ENCODE measurements at regions not wholly inside any gene's neighbourhood (a gene's known extent, or its start where the extent isn't known, plus 50 kb on each side); places are given as distances from the start of the nearest gene placed in this dataset.

GRCh38 chr12:107565551-107565950 is 120.0 kb upstream of the PWP1 start:
- DNase-seq: no peak

DNA sequence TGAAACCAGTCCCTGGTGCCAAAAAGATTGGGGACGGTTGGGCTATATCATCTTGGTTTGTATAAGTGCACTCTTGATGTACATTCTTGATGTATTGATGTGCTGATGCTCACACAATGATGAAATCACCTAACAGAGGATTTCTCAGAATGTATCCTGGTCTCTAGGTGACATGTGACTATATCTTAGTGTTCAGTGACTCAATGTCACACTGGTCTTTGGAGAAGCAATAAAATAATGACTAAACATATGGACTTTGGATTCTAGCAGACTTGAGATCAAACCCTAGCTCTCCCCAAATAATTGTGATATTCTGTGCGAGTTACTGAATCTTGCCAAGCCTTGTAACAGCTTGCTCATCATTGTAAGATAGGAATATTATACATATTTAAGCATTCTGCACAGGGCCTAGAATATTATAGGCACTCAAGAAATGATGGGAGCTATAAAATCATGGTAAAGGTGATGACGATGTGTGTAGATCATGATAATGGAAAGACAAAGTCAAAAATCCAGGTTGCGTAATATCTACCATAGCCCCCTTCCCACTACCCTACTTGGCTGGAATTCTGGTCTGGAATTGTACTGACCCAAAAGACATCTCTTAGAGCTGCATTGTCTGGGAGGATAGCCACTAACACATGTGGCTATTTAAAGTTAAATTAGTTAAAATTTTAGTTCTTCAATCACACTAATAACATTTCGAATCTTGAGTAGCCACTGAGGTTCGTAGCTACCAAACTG is 117.6 kb upstream of the PWP1 start:
- no peak for DNase-seq

GRCh38 chr12:107568718-107569117 is 116.9 kb upstream of the PWP1 start:
- DNase-seq: no peak

DNA sequence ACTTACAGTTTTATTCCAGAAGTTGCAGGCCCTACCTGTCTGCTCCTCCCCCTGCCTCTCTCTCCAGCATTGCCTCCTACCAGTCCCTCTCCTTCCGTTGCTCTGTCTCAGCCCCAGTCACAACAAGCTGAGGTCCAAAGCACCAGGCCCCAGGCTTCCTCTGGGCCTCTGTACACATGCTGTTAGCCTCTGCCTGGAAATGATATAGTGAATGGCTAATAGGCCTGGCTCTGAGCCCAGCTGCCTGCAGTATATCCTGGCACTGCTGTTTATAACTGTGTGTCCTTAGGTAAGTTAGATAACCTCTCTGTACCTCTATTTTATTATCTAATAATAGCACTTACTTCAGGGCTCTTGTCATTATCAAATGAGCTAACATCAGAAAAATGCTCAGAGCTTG is 114.9 kb upstream of the PWP1 start:
- peak; percentile 55 for DNase-seq

DNA sequence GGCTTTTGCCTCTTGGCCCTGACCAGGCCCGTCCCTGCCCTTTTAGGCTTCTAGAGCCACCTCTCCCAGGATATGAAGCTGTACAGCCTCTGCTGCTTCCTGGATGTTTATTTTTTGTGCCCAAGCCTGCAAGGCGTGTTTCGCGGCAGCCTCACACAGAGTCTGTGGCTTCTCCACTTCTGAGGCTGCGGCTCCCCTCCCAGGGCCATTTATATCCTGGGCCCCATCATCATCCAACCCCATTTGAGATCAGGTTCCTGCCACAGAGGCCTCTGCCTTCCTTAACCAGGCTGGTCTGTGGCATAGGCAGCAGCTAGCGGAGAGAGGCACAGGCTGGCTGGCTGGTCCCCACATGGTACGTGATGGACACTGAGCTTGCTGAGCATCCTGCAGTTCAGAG is 114.1 kb upstream of the PWP1 start:
- peak; percentile 64 for DNase-seq

DNA sequence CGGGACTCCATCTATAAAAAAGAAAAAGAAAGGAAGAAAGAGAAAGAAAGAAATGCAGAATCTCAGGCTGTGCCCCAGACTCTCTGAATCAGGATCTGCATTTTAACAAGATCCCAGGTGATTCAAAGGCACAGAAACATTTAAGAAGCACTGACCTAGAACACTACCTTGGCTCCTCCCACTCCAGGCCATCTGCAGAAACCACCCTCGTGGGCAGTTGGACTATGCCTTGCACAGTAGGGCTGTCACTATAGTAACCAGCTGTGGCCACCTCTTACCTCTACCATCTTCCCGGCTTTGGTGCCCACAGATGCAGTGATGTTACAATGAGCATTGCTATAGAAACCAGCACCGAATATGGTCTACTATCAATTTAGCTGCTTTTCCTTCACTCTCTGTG is 110.9 kb upstream of the PWP1 start:
- DNase-seq: no peak

DNA sequence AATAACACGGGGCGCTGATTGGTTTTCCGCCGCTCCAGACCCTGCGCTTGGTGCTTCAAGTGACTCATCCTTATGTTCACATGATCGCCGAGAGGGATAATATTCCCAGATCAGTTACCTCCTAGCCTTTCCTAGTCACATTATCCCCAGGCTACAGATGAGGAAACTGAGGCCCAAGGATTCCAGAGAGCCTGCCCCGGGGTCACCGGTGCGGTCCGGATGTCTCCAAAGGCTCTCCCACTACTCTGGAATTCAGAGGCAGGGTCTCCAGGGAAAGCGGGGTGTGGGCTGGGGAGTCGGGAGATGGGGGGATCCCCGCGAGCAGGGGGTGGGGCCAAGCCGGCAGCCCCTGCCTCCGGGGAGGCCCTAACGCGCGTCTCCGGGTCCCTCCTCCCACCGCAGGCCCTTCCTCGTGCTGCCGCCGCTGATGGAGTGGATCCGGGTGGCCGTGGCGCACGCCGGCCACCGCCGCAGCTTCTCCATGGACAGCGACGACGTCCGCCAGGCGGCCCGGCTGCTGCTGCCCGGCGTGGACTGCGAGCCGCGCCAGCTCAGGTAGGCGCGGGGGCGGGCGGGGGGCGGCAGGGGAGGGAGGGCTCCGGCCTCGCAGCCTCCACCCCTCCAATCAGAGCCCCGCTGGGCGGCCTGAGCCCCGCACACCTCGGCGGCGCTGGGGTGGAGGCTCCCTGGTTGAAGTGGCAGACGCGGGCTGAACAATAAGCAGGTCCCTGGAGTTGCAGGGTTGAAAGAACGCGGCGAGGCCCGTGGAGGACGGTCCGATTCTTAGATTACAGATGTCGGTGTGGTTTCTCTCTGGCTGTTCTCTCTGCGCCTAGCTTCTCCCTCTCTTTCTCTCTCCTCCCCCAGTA is 104.6 kb upstream of the PWP1 start:
- DNase-seq: peak; percentile 45

DNA sequence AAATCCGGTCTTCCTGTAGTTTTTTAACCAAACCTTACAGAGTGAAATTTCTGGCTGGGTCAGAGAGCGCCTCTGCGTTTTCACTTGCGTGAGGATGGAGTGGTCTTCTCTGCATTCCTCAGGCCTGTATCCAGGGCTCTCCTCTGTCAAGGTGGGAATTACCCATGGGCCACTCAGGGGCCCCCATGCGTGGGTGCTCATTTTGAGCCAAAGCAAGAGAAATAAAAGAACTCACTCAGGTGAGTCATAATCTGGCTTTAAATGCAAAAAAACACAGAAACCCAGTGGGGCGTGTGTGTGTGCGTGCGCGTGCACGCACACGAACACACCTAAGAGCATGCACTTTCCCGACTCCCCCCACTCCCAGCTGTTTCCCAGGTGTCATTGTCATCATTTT is 104.0 kb upstream of the PWP1 start:
- no peak for DNase-seq

DNA sequence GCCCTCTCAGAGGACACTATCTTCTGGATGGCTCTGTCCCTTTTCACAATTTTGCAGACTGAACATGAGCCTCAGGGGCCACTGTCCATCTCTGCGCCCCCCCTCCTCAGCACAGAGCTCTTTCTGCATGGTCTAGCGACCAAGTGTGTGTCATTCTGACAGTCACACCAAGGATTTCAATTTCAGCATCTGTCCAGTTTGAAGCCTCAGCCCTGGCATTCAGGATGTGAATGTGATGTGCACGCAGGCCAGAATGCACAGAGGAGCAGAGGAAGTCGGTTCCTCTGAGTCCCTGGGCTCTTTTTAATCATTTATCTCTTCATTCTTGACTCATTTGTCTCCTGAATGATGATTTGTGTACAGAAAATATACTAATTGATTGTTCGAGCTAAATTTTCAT is 102.0 kb upstream of the PWP1 start:
- no peak for DNase-seq

- DNase-seq: no peak
Measured at GRCh38 chr12:107584563-107584962, 101.0 kb upstream of the PWP1 start.

DNA sequence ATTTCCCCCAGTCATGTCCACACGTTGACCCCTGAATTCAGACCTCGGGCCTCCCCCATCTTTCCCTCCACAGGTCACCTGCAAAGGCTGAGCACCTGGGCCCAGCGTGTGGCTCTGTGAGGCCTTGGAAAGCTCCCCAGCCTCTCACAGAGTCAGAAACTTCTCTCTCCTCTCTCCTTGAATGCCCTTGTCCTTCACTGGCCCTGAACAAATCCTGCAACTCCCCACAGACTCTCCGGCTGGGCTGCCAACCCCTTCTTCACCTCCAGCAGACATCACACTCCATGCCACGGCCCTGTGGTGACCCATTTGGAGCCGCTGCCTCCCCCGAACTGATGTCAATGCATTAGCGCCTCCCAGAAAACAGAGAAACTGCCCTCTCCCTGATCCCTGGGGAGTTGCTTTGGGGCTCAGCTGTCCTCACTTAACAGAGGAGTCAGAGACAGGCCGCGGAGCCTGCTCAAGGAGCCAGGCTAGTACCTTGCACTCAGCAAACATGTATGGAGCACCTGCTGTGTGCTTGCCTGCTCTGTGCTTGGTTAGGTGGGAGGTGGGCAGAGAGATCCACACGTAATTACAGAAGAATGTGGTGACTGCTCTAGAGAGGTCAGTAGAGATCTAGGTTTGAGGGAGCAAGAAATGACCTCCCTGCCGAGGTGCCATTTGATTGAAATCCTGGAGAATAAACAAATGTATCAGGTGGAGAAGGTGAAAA is 99.2 kb upstream of the PWP1 start:
- no peak for DNase-seq

DNA sequence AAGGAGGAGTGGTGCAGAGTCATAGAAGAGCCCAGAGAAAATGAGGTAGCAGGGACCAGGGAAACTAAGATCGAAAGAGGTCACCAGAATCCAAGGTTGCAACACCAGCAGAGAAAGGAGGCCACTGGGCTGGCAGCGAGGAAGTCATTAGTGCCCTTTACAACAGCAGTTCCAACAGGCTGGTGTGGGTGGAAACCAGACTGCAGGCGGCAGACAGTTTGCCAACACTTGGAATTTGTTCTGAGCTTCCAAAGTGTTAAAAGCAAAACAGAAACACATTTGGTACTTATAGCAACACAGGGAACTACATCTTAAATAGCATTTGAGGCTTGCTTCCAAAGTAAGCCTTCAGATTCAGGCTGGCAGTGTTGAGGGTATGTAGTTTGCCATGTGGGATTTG is 95.2 kb upstream of the PWP1 start:
- DNase-seq: no peak

DNA sequence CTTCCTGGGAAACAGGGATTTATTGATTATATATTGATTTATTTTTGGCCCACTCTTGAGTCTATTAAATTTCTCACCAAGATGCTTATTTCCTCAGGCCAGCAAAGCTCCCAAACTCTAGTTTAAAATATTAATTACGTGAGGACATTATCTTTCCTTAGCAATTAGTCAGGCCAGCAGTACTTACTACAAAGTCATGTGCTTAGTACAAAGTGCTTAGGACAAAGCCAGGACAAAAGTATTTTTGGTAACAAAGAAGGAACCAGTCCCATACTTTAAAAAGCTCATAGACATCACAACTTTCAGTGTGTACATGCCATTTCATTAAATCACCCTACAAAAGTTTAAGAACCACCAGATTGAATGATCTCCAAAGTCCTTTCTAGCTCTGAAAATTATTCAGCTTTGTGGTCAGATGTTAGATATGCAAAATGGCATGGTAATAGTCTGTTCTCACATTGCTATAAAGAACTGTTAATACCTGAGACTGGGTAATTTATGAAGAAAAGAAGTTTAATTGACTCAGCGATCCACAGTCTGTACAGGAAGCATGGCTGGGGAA is 94.7 kb upstream of the PWP1 start:
- DNase-seq: no peak

GRCh38 chr12:107593713-107594381 is 91.8 kb upstream of the PWP1 start:
- DNase-seq: no peak

DNA sequence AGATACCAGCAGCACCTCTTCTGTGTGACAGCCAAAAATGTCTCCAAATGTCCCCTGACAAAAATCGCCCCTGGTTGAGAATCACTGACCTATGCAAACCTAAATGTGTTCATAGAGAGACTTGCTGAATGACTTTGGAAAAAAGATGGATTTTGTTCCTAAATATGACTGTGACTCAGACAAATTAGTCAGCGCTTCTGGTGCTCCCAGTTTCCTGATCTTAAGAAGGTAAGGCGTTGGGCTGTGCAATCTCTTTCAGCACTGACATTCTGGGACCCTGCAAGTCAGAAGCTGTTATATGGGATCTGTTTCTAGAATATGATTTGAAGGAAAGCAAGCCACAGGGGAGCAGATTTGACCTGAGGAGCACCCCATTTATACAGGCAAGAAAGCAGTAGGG is 90.6 kb upstream of the PWP1 start:
- no peak for DNase-seq

DNA sequence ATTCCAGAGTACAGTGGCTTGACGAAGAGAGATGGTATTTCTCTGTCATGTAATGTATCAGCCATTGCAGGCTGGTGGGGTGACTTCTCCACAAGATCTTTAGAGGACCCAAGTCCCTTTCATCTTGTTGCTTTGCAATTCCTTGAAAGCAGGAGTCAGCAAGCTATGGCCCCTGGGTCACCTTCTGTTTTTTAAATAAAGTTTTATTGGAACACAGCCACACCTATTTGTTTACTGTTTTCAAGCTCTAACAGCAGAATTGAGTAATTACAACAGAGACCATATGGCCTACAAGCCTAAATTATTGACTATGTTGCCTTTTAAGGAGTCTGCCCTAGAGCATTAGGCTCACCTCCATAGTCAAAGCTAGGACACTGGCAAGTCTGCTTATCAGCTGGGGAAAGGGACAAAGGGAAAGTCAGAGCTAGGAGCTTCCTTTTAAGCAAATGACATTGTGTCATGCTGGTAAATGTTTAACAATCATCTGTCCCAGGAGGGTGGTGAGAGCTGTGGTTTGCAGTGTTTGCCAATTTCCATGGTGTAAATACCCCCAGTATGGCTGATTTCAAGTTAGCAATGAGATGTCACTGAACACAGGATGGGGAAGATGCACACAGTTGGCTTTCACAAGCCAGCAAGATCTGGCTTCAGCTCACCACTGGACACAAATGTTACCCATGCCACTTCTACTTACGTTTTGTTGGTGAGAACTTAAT is 87.7 kb upstream of the PWP1 start:
- DNase-seq: no peak

DNA sequence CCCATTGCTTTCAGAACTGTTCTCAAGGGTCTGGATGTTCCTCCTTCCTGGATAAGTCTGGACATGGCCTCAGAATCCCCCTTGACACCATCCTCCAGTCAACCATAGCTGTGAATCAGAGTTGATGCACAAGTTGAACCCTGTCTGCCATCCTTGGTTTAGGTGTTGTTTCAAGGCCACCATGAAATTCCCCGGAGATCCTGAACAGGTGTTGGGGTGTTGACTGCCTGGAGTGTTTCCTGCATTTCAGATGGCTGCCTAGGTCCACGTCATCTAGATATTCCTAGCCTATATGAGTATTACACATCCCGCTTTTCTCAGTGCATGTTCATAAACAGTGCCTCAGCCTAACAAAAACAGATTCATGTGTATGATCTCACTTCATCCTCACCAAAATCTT is 86.7 kb upstream of the PWP1 start:
- no peak for DNase-seq

- no peak for DNase-seq
Measured at GRCh38 chr12:107600581-107601144, 84.9 kb upstream of the PWP1 start.

- no peak for DNase-seq
Measured at GRCh38 chr12:107602446-107602845, 83.2 kb upstream of the PWP1 start.

DNA sequence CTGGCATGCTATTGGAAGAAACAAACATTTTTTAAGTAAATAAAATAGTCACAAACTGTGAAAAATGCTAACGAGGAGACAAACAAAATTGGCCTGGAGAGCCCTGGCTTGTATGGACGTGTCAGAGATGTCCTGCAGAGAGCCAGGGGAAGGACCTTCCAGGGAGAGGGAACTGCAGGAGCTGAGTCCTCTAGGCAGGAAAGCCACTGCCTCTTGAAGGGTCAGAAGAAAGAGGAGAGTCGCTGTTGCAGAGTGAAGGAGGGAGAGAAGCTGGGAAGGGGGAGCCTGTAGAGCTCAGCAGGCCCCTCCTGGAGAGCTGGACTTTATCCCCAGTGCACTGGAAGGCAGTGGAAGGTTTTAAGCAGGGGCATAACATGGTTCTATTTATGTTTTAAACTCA is 80.3 kb upstream of the PWP1 start:
- no peak for DNase-seq

DNA sequence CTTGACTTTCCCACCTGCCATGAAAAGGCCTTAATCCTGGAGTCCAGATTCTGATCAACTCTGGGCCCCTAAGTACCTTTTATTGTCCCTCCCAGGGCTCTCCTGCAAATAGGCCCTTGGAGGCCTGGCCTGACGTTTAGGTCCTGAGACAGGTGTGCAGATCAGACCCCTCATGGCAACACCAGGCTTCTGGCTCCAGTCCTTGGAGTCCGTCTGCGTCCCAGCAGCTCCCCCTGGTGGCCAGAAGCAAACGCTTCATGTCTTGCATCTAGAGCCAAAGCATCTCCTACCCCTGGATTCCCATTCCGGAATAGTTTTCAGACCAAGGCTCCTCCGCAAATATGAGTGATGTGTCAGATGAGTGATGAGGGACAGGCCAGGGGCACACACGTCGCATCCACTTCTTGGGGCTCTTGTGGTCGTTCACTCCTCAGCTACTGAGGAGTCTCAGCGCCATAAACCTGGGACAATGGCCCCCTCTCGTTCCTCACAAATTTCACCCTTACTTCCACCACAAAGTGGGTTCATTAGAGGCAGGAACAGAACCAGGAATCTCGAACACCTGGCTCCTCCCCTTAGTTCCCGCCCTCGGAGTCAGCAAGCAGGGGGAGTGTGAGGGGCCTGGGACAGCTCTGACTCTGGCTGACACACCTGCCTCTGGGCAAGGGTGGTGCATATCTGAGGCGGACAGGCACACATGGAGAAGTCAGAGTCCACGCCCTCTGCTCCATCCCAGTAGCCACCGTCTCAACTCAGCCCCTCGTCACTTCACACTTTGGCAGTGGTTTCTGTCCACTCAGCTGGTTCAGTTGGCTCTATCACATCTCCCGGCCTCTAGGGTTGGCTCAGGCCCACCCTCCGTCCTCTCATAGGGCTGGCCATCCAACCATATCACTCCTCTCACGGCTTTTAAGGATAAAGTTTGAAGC is 77.9 kb upstream of the PWP1 start:
- DNase-seq: peak; percentile 78
